Panc1 (cell line): ENCODE measurements at regions not wholly inside any gene's neighbourhood (a gene's known extent, or its start where the extent isn't known, plus 50 kb on each side); places are given as distances from the start of the nearest gene placed in this dataset.

Experiments
- POLR2AphosphoS5 ChIP-seq: IDR thresholded peaks from 2 replicates; pipeline ENCODE4 v1.6.1; 2012; ENCODE audit warnings: mild to moderate bottlenecking, low read depth, low read length, moderate library complexity
- TF ChIP-seq, protein P1 (sequence below): fragments of 450-650 bp; IDR thresholded peaks from 2 replicates; pipeline ENCODE4 v1.5.1; 2017; ENCODE audit warnings: mild to moderate bottlenecking
- TF ChIP-seq, protein P2 (sequence below), 2 experiments: IDR thresholded peaks; 2 replicates each; pipeline ENCODE4 v1.6.1; 2011 to 2012; ENCODE audit warnings: low read depth in 2 of 2, control low read depth in 1 of 2, low read length in 1 of 2, mild to moderate bottlenecking in 1 of 2, moderate library complexity in 1 of 2; ENCODE audit not compliant: insufficient read depth in 1 of 2

DNA sequence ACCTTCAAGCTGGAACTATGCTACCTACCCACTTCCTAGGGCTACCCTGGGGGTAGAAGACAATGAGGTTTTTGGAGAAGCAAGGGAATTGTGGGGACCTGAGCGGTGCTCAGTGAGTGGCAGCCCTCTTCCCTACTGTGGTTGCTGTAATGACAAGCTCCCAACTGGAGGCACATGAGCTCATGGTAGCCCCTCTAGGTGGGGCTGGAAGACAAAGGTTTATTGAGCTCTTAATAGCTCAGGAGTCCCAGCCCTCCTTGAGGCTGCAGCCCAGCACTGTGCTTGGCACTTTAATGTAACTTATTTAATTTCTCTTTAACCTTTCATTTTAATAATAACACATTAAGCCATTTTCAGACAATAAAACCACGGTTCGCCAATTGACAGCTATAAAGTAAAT lies 528.9 kb downstream of the OMA1 start:
- TF ChIP-seq POLR2AphosphoS5, result no peak
- TF ChIP-seq, protein P1, sequence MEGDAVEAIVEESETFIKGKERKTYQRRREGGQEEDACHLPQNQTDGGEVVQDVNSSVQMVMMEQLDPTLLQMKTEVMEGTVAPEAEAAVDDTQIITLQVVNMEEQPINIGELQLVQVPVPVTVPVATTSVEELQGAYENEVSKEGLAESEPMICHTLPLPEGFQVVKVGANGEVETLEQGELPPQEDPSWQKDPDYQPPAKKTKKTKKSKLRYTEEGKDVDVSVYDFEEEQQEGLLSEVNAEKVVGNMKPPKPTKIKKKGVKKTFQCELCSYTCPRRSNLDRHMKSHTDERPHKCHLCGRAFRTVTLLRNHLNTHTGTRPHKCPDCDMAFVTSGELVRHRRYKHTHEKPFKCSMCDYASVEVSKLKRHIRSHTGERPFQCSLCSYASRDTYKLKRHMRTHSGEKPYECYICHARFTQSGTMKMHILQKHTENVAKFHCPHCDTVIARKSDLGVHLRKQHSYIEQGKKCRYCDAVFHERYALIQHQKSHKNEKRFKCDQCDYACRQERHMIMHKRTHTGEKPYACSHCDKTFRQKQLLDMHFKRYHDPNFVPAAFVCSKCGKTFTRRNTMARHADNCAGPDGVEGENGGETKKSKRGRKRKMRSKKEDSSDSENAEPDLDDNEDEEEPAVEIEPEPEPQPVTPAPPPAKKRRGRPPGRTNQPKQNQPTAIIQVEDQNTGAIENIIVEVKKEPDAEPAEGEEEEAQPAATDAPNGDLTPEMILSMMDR, result no peak
- TF ChIP-seq, protein P2, sequence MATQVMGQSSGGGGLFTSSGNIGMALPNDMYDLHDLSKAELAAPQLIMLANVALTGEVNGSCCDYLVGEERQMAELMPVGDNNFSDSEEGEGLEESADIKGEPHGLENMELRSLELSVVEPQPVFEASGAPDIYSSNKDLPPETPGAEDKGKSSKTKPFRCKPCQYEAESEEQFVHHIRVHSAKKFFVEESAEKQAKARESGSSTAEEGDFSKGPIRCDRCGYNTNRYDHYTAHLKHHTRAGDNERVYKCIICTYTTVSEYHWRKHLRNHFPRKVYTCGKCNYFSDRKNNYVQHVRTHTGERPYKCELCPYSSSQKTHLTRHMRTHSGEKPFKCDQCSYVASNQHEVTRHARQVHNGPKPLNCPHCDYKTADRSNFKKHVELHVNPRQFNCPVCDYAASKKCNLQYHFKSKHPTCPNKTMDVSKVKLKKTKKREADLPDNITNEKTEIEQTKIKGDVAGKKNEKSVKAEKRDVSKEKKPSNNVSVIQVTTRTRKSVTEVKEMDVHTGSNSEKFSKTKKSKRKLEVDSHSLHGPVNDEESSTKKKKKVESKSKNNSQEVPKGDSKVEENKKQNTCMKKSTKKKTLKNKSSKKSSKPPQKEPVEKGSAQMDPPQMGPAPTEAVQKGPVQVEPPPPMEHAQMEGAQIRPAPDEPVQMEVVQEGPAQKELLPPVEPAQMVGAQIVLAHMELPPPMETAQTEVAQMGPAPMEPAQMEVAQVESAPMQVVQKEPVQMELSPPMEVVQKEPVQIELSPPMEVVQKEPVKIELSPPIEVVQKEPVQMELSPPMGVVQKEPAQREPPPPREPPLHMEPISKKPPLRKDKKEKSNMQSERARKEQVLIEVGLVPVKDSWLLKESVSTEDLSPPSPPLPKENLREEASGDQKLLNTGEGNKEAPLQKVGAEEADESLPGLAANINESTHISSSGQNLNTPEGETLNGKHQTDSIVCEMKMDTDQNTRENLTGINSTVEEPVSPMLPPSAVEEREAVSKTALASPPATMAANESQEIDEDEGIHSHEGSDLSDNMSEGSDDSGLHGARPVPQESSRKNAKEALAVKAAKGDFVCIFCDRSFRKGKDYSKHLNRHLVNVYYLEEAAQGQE (IDR thresholded peaks at IDR 0.05; ENCODE audit: insufficient read depth in 1 of 2, low read depth in 2 of 2, low read length in 1 of 2), result no peak
